ENCODE measurements at regions not wholly inside any gene's neighbourhood (a gene's known extent, or its start where the extent isn't known, plus 50 kb on each side); places are given as distances from the start of the nearest gene placed in this dataset.

DNA sequence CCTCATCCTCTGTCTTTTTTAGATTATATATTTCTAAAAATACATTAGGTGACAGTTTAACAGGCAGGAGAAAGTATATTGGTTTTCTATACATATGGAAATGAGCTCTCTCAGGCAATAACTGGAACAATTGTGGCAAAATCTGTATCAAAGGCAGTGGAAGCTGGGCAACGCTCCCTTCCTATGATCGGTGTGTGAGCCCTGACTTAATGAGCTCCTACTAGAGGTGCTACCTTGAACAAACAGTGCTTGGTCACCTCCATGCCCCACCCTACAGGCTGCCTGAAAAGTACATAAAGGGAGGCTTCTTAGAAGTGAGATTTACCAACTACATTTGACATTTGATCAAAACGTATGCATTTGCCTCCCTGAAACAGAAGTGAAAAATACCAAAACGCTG, 185.3 kb downstream of the EFNB2 start:
- DNase-seq (ENCODE audit: low read depth) = no peak

- DNase-seq (ENCODE audit: low read depth) = no peak
Observed at GRCh38 chr13:106349080-106349931, 186.2 kb downstream of the EFNB2 start.

DNA sequence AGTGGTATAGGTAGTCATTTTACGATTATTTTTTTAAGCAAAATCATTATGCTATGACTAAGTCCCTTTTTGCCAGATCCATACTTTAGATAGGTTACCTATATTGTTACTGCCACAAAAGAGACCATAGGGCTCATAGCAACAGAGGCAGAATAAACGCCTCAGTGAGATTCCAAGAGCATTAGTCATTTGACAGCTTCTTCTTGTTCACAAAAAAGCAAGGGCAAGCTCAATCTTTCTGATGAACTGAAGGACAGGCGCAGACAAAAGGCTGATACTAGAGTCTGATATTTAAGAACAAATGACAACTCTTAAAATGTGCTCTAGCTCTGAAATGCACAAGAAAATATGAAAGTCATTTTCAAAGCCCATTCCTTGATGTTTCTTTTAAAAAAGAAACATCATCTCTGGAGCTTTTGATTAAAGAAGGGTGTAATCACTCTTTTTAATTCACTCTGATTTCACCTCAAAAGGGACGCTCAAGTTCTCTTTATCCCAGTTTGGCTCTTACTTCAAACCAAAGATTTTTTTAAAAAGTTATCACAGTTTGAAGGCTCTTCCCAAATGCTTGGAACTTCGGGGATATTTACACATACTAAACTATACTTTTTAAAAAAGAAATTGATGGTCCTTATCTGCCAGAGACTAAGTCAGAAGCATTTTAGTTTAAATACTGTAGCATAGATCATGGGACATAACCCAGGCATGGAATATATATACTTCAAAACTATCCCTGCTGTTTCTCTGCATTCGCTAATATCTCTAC, 187.2 kb downstream of the EFNB2 start:
- no peak for DNase-seq (ENCODE audit: low read depth)

GRCh38 chr13:106344342-106344741, 191.1 kb downstream of the EFNB2 start:
- no peak for DNase-seq (ENCODE audit: low read depth)

DNA sequence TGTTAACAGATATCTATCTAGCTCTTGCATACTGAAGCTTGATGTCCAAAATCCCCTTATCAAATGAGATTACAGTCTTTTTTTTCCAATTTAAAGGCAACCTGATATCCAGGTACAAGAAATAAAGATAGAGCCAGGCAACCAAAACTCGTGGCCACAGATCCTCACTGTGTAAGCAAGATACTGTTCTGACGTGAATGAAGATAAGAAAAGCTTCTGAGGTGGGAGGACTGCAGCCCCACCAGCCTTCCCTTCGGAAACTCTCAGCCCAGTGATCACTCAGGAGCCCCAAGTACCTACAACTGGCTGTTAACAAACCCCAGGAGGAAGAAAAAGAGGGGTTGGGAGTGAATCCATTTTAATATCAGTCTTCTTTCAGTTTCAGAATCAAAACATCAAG, 191.6 kb downstream of the EFNB2 start:
- DNase-seq (ENCODE audit: low read depth) = no peak

GRCh38 chr13:106340249-106340648, 195.2 kb downstream of the EFNB2 start:
- no peak for DNase-seq (ENCODE audit: low read depth)

- no peak for DNase-seq (ENCODE audit: low read depth)
Observed at GRCh38 chr13:106337096-106337850, 198.2 kb downstream of the EFNB2 start.

DNA sequence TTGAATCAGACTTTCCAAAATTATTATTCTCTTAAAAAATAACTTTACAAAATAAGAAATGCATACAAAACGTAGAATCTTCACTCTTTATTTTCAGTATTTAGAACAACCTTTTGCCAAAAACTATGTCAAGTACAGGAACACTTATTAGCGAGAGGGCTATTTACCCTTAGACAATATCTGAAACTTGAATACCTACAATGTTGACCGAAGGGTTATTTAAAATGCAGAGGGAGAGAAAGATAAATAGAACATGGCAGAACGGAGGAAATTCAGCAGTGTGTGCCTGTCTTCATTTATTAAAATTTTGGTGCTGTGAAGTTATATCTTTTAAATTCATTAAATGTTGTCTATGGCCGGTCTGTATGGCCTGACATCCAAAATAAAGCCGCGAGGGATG, 198.8 kb downstream of the EFNB2 start:
- no peak for DNase-seq (ENCODE audit: low read depth)

- DNase-seq (ENCODE audit: low read depth) = no peak
Observed at GRCh38 chr13:106332621-106333020, 202.8 kb downstream of the EFNB2 start.

GRCh38 chr13:106331116-106331515, 204.3 kb downstream of the EFNB2 start:
- no peak for DNase-seq (ENCODE audit: low read depth)

DNA sequence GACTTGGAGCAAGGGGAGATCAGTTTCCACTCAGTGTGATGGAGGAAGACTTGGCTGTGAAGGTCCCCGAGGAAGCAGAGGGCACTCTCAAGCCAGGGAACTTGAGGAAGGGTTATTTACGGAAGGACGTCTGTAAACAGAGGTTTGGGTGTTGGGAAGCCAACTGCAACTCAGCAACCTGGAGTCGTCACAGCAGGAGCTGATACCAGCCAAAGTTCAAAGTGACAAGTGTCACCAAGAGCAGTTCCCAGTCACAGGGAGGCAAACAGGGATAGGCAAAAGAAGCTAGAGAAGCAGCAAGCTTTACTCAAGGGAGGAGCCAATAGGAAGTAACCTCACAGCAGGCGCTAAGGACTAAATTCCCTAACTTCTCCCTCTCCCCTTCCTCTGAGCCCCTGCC, 205.5 kb downstream of the EFNB2 start:
- no peak for DNase-seq (ENCODE audit: low read depth)

GRCh38 chr13:106326751-106327150, 208.7 kb downstream of the EFNB2 start:
- DNase-seq (ENCODE audit: low read depth) = no peak

DNA sequence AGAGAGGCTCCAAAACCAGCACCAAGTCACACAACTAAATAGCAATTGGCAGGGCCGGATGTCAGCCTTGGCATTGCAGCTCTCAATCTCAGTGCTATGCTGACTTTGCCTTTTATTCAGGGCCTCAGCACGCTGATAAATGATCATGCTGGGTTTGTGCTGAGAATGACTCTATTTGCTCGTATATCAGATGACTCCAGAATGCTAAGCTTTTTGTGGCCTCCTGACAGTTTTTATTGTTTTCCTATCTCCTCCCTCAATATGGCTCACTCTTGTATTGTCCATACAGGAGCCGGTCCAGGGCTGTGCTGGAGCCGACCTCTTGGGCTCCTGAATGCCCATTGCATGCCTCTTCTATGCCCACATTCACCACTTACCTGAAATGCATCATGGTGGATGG, 211.0 kb downstream of the EFNB2 start:
- no peak for DNase-seq (ENCODE audit: low read depth)

GRCh38 chr13:106322628-106323027, 212.8 kb downstream of the EFNB2 start:
- no peak for DNase-seq (ENCODE audit: low read depth)

DNA sequence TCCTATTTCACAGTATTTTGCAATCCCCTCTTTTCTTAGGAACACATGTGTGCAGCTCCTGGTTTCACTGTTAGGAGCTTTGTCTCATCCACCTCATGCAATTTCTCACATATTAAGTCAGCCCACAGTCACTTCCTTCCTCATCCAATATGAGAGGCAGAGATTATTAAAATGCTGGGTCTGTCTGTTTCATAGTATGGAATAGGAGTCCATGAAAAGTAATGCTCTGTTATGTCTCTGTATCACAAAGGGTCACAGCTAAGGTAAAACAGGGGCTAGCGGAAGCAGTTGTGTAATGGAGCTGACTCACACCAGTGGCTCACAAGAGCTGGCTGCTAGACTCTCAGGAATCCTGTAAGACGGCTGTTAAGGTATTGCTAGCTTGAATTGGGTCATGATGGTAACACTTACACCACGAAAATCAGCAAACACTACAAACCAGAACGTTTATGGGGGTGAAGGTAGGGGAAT, 216.5 kb downstream of the EFNB2 start:
- no peak for DNase-seq (ENCODE audit: low read depth)

DNA sequence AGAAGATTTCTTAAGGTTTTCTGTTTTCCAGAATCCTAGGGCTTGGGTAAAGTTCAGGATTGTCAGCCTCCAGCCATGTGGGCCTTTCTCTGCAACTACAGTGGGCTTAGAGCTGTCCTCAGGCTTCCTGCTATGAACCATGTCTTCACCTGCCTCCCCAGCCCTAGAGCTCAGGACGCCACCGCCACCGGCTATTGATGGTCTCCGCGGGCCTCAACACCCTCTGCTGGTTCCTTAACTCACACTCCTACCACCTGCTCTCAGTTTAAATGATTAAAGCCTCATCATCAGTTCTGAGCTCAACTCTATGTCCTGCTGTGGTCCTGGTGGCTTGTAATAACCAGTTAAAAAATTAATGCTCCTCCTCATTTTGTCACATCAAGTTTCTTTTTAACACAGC, 221.0 kb downstream of the EFNB2 start:
- DNase-seq (ENCODE audit: low read depth) = no peak

- no peak for DNase-seq (ENCODE audit: low read depth)
Observed at GRCh38 chr13:106311004-106311403, 224.5 kb downstream of the EFNB2 start.

DNA sequence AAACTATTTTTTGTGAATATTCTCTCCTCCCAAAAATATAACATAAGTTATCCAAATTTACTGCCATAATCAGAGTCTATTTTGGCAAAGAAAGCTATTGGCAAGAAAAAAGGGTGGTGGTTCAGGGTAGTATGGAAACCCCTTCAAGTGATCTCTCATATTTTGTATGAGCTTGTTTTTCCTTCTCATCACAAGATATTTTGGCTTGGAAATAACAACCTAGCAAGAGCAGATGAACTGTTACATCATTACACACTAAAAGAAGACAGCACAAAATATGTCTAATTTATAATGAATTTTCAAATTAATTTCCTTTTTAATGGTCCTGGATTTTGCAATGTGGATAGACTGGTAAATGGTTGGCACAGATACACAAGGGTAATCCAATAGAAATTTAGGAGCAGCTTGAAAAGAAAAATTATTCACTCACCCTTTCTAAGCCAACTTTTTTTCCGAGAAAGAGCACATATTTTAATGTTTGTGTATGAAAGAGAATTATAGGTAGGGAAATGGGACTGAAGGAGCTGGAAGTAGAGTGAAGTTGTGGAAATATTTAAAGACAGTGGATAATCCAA, 225.1 kb downstream of the EFNB2 start:
- DNase-seq (ENCODE audit: low read depth) = no peak

DNA sequence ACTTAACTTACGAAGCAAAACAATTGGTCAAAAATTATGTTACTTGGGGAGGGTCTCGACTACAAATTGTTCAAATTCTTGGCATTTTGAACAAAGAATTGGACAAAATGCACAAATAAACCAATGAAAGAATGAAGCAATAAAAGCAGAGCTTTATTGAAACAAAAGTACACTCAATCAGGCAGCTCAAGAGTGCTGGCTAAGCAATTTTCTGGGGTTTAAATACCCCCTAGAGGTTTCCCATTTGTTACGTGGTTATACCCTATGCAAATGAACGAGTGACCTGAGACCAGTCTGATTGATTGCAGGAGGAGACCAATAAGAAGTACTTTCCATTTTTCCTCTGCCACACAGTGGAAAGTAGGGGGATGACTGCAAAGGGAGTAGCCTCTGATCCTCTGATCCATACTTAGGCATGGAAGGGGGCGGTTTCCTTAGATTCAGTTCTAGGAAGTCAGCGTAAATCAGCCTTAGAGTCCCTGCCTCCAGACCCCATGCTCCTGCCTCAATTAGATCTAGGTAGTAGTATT, 228.6 kb downstream of the EFNB2 start:
- no peak for DNase-seq (ENCODE audit: low read depth)

DNA sequence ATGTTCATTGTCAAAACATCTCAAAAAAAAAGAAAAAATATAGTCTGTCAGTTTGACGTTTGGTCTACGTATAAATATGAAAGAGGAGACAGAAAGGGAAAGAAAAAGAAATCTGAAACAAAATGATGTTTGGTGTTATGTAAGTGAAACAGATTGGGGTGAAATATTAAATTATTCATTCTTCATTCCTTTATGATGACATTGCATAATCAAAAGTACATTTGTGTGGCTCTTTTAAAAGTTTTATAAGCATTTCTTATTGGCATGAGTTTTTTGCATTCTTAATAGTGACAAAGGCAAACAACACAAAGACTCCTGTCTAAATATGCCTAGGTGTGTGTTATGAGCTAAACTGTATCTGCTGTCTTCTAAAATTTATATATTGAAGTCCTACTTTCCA, 232.6 kb downstream of the EFNB2 start:
- no peak for DNase-seq (ENCODE audit: low read depth)

GRCh38 chr13:106302011-106302410, 233.5 kb downstream of the EFNB2 start:
- no peak for DNase-seq (ENCODE audit: low read depth)

DNA sequence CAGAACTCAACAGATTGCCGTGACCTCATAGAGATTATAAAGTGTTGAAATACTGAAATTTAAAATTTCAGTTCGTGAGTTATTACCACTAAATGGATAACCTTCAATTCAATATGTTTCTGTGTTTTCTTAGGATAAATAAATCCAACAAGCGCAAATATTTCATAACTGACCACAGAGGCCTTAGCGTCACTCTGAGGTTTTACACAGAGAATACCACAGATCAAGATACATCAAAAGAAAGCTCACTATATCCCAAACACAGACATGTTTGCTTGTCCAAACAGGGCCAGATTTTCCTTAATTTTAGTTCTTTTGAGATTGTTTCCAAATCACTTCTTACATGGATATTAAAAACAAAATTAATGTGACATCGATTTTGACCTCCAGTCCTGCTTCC, 235.8 kb downstream of the EFNB2 start:
- no peak for DNase-seq (ENCODE audit: low read depth)

All from stimulated activated CD8-positive, alpha-beta memory T cell treated with anti-CD3 and anti-CD28 coated beads, Interleukin-12 subunit alpha, Interleukin-12 subunit beta, amount 100 ng/mL, for 4 hours (primary cell).